SK-N-SH (cell line): ENCODE measurements at regions not wholly inside any gene's neighbourhood (a gene's known extent, or its start where the extent isn't known, plus 50 kb on each side); places are given as distances from the start of the nearest gene placed in this dataset.

Experiments
- CTCF ChIA-PET: fragments of 300-600, 350-600 bp; formaldehyde crosslinking; extraction: SDS; loops from one replicate; lab custom pipeline; 2021; lab: Yijun Ruan, JAX
- POLR2A ChIA-PET: fragments of 350-600 bp; sonication (Branson Sonifier 250); formaldehyde crosslinking; extraction: SDS; loops from one replicate; lab custom pipeline; 2020; ENCODE audit warnings: antibody characterized with exemption, inconsistent platforms; lab: Yijun Ruan, JAX
- DNase-seq: peaks from one replicate; pipeline ENCODE4 v3.0.0; 2012
- H2AFZ ChIP-seq: fragments of 200-600 bp; sonication (generic); 2 replicates; pipeline ENCODE4 v1.8.1; 2016; ENCODE audit warnings: antibody characterized with exemption, mild to moderate bottlenecking, low read depth
- H3F3A ChIP-seq: fragments of 200-600 bp; sonication (generic); replicated peaks from 2 replicates; pipeline ENCODE3; 2016; ENCODE audit warnings: antibody characterized with exemption, mild to moderate bottlenecking; ENCODE audit not compliant: insufficient read depth
- H3K27ac ChIP-seq, 2 experiments: fragments of 200-500 bp in 1 of 2; fragments of 200-600 bp in 1 of 2; sonication (Bioruptor generic) in 1 of 2; sonication (generic), shearing (Covaris generic) in 1 of 2; 2 replicates each; pipeline versions ENCODE4 v1.5.1 to v1.6.1; 2014 to 2016; ENCODE audit warnings: low read depth in 2 of 2, inconsistent platforms in 1 of 2, low read length in 1 of 2, mild to moderate bottlenecking in 1 of 2, mixed read lengths in 1 of 2
- H3K27me3 ChIP-seq: fragments of 200-600 bp; sonication (generic), shearing (Covaris generic); 2 replicates; pipeline ENCODE4 v1.6.1; 2016; ENCODE audit warnings: mixed run types; ENCODE audit not compliant: insufficient read depth
- H3K36me3 ChIP-seq, 2 experiments: fragments of 200-500 bp in 1 of 2; fragments of 200-600 bp in 1 of 2; sonication (Bioruptor generic) in 1 of 2; sonication (generic) in 1 of 2; replicated peaks in 1 of 2; 2 replicates each; pipeline versions ENCODE3 to v1.5.1; 2014 to 2016; ENCODE audit warnings: low read length in 1 of 2, mild to moderate bottlenecking in 1 of 2; ENCODE audit not compliant: insufficient read depth in 2 of 2, control insufficient read depth in 1 of 2
- H3K4me1 ChIP-seq, 2 experiments: fragments of 200-500 bp in 1 of 2; fragments of 200-600 bp in 1 of 2; sonication (Bioruptor generic) in 1 of 2; sonication (generic), shearing (Covaris generic) in 1 of 2; 2 replicates each; pipeline versions ENCODE4 v1.5.1 to v1.6.1; 2014 to 2016; ENCODE audit warnings: low read depth in 1 of 2, low read length in 1 of 2, mixed run types in 1 of 2; ENCODE audit not compliant: insufficient read depth in 2 of 2, control insufficient read depth in 1 of 2
- H3K4me2 ChIP-seq: fragments of 200-600 bp; sonication (generic), shearing (Covaris generic); 2 replicates; pipeline ENCODE4 v1.6.1; 2017; ENCODE audit warnings: mixed run types
- H3K4me3 ChIP-seq, 2 experiments: fragments of 200-500 bp in 1 of 2; fragments of 200-600 bp in 1 of 2; sonication (Bioruptor generic) in 1 of 2; sonication (generic), shearing (Covaris generic) in 1 of 2; 2 replicates each; pipeline versions ENCODE4 v1.5.1 to v1.8.1; 2014 to 2016; ENCODE audit warnings: low read depth in 2 of 2, inconsistent platforms in 1 of 2, low read length in 1 of 2, mild to moderate bottlenecking in 1 of 2, mixed read lengths in 1 of 2, moderate library complexity in 1 of 2
- H3K79me2 ChIP-seq: fragments of 200-600 bp; sonication (generic); 2 replicates; pipeline ENCODE4 v1.8.1; 2017; ENCODE audit warnings: mild to moderate bottlenecking; ENCODE audit not compliant: insufficient read depth
- H3K9ac ChIP-seq: fragments of 200-600 bp; sonication (generic); 2 replicates; pipeline ENCODE4 v1.6.1; 2017; ENCODE audit warnings: mixed run types
- H3K9me2 ChIP-seq: fragments of 200-600 bp; sonication (generic); 2 replicates; pipeline ENCODE4 v1.6.1; 2017; ENCODE audit warnings: mixed run types
- H3K9me3 ChIP-seq: fragments of 200-600 bp; sonication (generic); 2 replicates; pipeline ENCODE4 v1.6.1; 2017; ENCODE audit warnings: mixed run types, mild to moderate bottlenecking, moderate library complexity
- H4K20me1 ChIP-seq: fragments of 200-600 bp; sonication (generic); 2 replicates; pipeline ENCODE4 v1.6.1; 2017; ENCODE audit warnings: mild to moderate bottlenecking, mixed run types; ENCODE audit not compliant: insufficient read depth
- CHD2 ChIP-seq: fragments of 150-350 bp; IDR thresholded peaks from 2 replicates; pipeline ENCODE4 v1.6.1; 2018; ENCODE audit warnings: low read length; ENCODE audit not compliant: partially characterized antibody
- EP300 ChIP-seq, 2 experiments: IDR thresholded peaks; 2 replicates each; pipeline versions ENCODE4 v1.4.0 to v1.6.1; 2012; ENCODE audit warnings: borderline replicate concordance in 1 of 2, low read depth in 1 of 2, low read length in 1 of 2
- FOSL2 ChIP-seq: IDR thresholded peaks from 2 replicates; pipeline ENCODE4 v1.4.0; 2012; ENCODE audit warnings: low read depth, mild to moderate bottlenecking, moderate library complexity, borderline replicate concordance
- IRF3 ChIP-seq: fragments of 150-350 bp; IDR thresholded peaks from 2 replicates; pipeline ENCODE4 v1.6.1; 2016; ENCODE audit warnings: mild to moderate bottlenecking, low read depth, low read length
- RAD21 ChIP-seq: IDR thresholded peaks from 2 replicates; pipeline ENCODE4 v1.6.1; 2012; ENCODE audit warnings: mild to moderate bottlenecking, low read length
- RFX5 ChIP-seq: IDR thresholded peaks from 2 replicates; pipeline ENCODE4 v1.6.1; 2012; ENCODE audit warnings: mild to moderate bottlenecking, improper control_type of control experiment, low read length
- SIN3A ChIP-seq: IDR thresholded peaks from 2 replicates; pipeline ENCODE4 v1.6.1; 2012; ENCODE audit warnings: low read depth, mild to moderate bottlenecking, low read length, moderate library complexity, borderline replicate concordance
- SMC3 ChIP-seq: IDR thresholded peaks from 2 replicates; pipeline ENCODE4 v1.6.1; 2012; ENCODE audit warnings: low read depth, low read length, improper control_type of control experiment
- TCF12 ChIP-seq: IDR thresholded peaks from 2 replicates; pipeline ENCODE4 v1.4.0; 2012
- YY1 ChIP-seq: IDR thresholded peaks from 2 replicates; pipeline ENCODE4 v1.4.0; 2012; ENCODE audit warnings: low read depth, mild to moderate bottlenecking
- TF ChIP-seq, protein P1 (sequence below): fragments of 150-350 bp; IDR thresholded peaks from 2 replicates; pipeline ENCODE4 v1.6.1; 2017; ENCODE audit warnings: antibody characterized with exemption, low read length, low read depth, borderline replicate concordance
- TF ChIP-seq, protein P2 (sequence below): IDR thresholded peaks from 2 replicates; pipeline ENCODE4 v1.4.0; 2012; ENCODE audit warnings: low read depth
- TF ChIP-seq, protein P3 (sequence below): IDR thresholded peaks from 2 replicates; pipeline ENCODE4 v1.6.1; 2012; ENCODE audit warnings: mild to moderate bottlenecking, low read depth, low read length, moderate library complexity
- TF ChIP-seq, protein P4 (sequence below): IDR thresholded peaks from 2 replicates; pipeline ENCODE4; 2012

GRCh38 chr16:35210681-35211433, 1751.4 kb downstream of the TP53TG3F start (continued):
- TF ChIP-seq, protein P1, sequence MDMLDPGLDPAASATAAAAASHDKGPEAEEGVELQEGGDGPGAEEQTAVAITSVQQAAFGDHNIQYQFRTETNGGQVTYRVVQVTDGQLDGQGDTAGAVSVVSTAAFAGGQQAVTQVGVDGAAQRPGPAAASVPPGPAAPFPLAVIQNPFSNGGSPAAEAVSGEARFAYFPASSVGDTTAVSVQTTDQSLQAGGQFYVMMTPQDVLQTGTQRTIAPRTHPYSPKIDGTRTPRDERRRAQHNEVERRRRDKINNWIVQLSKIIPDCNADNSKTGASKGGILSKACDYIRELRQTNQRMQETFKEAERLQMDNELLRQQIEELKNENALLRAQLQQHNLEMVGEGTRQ: no peak
- TF ChIP-seq SMC3: no peak

DNA sequence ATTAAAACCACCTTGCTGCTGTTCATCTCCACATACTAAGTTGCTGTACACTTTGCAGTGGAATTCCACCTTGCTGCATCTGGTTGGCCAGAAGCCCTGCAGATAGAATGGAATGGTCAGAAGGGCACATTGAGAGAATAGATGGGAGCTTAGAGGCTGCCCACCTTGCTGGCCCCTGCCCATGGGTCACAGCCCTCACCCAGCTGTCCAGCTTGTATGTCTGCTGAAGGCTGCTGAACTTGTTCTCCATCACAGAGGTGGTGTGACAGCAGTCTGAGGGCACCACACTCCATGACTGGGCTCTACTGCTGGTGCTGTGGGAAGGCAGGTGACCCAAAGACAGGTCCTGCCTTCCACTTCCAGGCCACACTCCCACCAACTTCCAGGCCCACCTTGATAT, 1755.4 kb downstream of the TP53TG3F start:
- Histone ChIP-seq H3K27ac (no peak overlapping the region), H3K9me3 (no peaks in the 10 kb centered on the region), H3K4me1 (peaks cover 0 to 2% of the 10 kb centered on the region in 2 experiments; a peak in 1 of 4 replicates), H3K9ac (no peak overlapping the region), H3K27me3 (no peaks in the 10 kb centered on the region), H3K36me3 (peaks cover 0 to 4% of the 10 kb centered on the region in 2 experiments), H3F3A (no peaks in the 10 kb centered on the region), H2AFZ (no peak overlapping the region), H3K79me2 (0 out of 2 replicates have a peak, but pooled peaks cover 3% of the 10 kb centered on the region), H3K4me3 (no peak overlapping the region), H3K4me2 (no peak overlapping the region), H4K20me1 (no peaks in the 10 kb centered on the region), H3K9me2 (no peaks in the 10 kb centered on the region)
- TF ChIP-seq TCF12 (no peak), CHD2 (no peak), RAD21 (no peak), YY1 (no peak), EP300 (IDR thresholded peaks at IDR 0.05; ENCODE audit: borderline replicate concordance in 1 of 2, low read depth in 1 of 2, low read length in 1 of 2) (no peak), RFX5 (no peak), FOSL2 (no peak), IRF3 (no peak), SIN3A (no peak)
- TF ChIP-seq, protein P2, sequence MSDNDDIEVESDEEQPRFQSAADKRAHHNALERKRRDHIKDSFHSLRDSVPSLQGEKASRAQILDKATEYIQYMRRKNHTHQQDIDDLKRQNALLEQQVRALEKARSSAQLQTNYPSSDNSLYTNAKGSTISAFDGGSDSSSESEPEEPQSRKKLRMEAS: no peak
- TF ChIP-seq, protein P3, sequence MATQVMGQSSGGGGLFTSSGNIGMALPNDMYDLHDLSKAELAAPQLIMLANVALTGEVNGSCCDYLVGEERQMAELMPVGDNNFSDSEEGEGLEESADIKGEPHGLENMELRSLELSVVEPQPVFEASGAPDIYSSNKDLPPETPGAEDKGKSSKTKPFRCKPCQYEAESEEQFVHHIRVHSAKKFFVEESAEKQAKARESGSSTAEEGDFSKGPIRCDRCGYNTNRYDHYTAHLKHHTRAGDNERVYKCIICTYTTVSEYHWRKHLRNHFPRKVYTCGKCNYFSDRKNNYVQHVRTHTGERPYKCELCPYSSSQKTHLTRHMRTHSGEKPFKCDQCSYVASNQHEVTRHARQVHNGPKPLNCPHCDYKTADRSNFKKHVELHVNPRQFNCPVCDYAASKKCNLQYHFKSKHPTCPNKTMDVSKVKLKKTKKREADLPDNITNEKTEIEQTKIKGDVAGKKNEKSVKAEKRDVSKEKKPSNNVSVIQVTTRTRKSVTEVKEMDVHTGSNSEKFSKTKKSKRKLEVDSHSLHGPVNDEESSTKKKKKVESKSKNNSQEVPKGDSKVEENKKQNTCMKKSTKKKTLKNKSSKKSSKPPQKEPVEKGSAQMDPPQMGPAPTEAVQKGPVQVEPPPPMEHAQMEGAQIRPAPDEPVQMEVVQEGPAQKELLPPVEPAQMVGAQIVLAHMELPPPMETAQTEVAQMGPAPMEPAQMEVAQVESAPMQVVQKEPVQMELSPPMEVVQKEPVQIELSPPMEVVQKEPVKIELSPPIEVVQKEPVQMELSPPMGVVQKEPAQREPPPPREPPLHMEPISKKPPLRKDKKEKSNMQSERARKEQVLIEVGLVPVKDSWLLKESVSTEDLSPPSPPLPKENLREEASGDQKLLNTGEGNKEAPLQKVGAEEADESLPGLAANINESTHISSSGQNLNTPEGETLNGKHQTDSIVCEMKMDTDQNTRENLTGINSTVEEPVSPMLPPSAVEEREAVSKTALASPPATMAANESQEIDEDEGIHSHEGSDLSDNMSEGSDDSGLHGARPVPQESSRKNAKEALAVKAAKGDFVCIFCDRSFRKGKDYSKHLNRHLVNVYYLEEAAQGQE: no peak
- TF ChIP-seq, protein P4, sequence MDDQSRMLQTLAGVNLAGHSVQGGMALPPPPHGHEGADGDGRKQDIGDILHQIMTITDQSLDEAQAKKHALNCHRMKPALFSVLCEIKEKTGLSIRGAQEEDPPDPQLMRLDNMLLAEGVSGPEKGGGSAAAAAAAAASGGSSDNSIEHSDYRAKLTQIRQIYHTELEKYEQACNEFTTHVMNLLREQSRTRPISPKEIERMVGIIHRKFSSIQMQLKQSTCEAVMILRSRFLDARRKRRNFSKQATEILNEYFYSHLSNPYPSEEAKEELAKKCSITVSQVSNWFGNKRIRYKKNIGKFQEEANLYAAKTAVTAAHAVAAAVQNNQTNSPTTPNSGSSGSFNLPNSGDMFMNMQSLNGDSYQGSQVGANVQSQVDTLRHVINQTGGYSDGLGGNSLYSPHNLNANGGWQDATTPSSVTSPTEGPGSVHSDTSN: no peak
- no peak for DNase-seq
- ChIA-PET POLR2A (no interaction called here), CTCF (no interaction called here)
